ENCODE measurements at regions not wholly inside any gene's neighbourhood (a gene's known extent, or its start where the extent isn't known, plus 50 kb on each side); places are given as distances from the start of the nearest gene placed in this dataset.

- no peak for DNase-seq (ENCODE audit: low read depth)
- peaks cover 28% of the 10 kb centered on the region for H3K27me3 Mint-ChIP-seq (ENCODE audit: low read depth, unreplicated experiment)
Measured at GRCh38 chr14:101200650-101201516, 297.4 kb upstream of the RTL1 start.

GRCh38 chr14:101201535-101202151, 298.1 kb upstream of the RTL1 start:
- Histone ChIP-seq H3K36me3 (ENCODE audit: insufficient read depth, low read length) (no peaks in the 10 kb centered on the region), H3K9me3 (ENCODE audit: insufficient read depth, low read depth, low read length) (peaks cover 4% of the 10 kb centered on the region), H4K20me1 (ENCODE audit: insufficient read depth, low read length) (no peaks in the 10 kb centered on the region), H3K4me3 (ENCODE audit: insufficient read depth, low read depth, low read length) (no peak overlapping the region), H2AFZ (ENCODE audit: low read depth, low read length) (no peak overlapping the region), H3K4me2 (ENCODE audit: low read length) (no peak overlapping the region), H3K9ac (ENCODE audit: low read length) (no peak overlapping the region), H3K4me1 (ENCODE audit: insufficient read depth, low read length) (no peaks in the 10 kb centered on the region), H3K27ac (ENCODE audit: low read depth, low read length) (no peak overlapping the region), H3K79me2 (ENCODE audit: insufficient read depth, low read length) (no peaks in the 10 kb centered on the region), H3K27me3 (ENCODE audit: insufficient read depth, low read length) (no peaks in the 10 kb centered on the region)
- Mint-ChIP-seq H3K4me3 (ENCODE audit: unreplicated experiment) (no peak overlapping the region), H3K27me3 (ENCODE audit: low read depth, unreplicated experiment) (peaks cover 21% of the 10 kb centered on the region), H3K27ac (ENCODE audit: unreplicated experiment) (no peak overlapping the region), H3K36me3 (ENCODE audit: low read depth, unreplicated experiment) (peaks cover 4% of the 10 kb centered on the region), H3K4me1 (ENCODE audit: low read depth, unreplicated experiment) (no peaks in the 10 kb centered on the region), H3K9me3 (ENCODE audit: unreplicated experiment) (peaks cover 17% of the 10 kb centered on the region)
- no peak for DNase-seq (ENCODE audit: low read depth)
- TF ChIP-seq EZH2 (IDR thresholded peaks at IDR 0.05; ENCODE audit: insufficient read depth, low read length): no peak
- no peak for TF ChIP-seq CTCF (IDR thresholded peaks at IDR 0.05; ENCODE audit: insufficient read depth, low read depth, low read length)
- no peak for FAIRE-seq

More at GRCh38 chr14:101200650-101201516, 297.4 kb upstream of the RTL1 start:
- Histone ChIP-seq H4K20me1 (ENCODE audit: insufficient read depth, low read length) (no peaks in the 10 kb centered on the region), H3K4me2 (ENCODE audit: low read length) (no peak overlapping the region), H3K27ac (ENCODE audit: low read depth, low read length) (no peak overlapping the region), H3K27me3 (ENCODE audit: insufficient read depth, low read length) (no peaks in the 10 kb centered on the region), H3K9ac (ENCODE audit: low read length) (no peak overlapping the region), H3K9me3 (ENCODE audit: insufficient read depth, low read depth, low read length) (peaks cover 4% of the 10 kb centered on the region), H3K79me2 (ENCODE audit: insufficient read depth, low read length) (no peaks in the 10 kb centered on the region), H2AFZ (ENCODE audit: low read depth, low read length) (no peak overlapping the region), H3K4me1 (ENCODE audit: insufficient read depth, low read length) (no peaks in the 10 kb centered on the region), H3K4me3 (ENCODE audit: insufficient read depth, low read depth, low read length) (no peak overlapping the region), H3K36me3 (ENCODE audit: insufficient read depth, low read length) (no peaks in the 10 kb centered on the region)
- Mint-ChIP-seq H3K36me3 (ENCODE audit: low read depth, unreplicated experiment) (peaks cover 4% of the 10 kb centered on the region), H3K27ac (ENCODE audit: unreplicated experiment) (no peak overlapping the region), H3K9me3 (ENCODE audit: unreplicated experiment) (peaks cover 14% of the 10 kb centered on the region), H3K4me3 (ENCODE audit: unreplicated experiment) (no peak overlapping the region), H3K4me1 (ENCODE audit: low read depth, unreplicated experiment) (no peaks in the 10 kb centered on the region)
- no peak for FAIRE-seq
- TF ChIP-seq EZH2 (IDR thresholded peaks at IDR 0.05; ENCODE audit: insufficient read depth, low read length): no peak
- TF ChIP-seq CTCF (IDR thresholded peaks at IDR 0.05; ENCODE audit: insufficient read depth, low read depth, low read length): no peak

Measured in astrocyte (in vitro differentiated cells and primary cell).